ENCODE measurements at regions not wholly inside any gene's neighbourhood (a gene's known extent, or its start where the extent isn't known, plus 50 kb on each side); places are given as distances from the start of the nearest gene placed in this dataset.

GRCh38 chr7:13240349-13240748 is 552.9 kb downstream of the ARL4A start:
- no peak for TF ChIP-seq CTCF (IDR thresholded peaks at IDR 0.05; ENCODE audit: insufficient read depth, low read length, poor library complexity, severe bottlenecking)
- no peak for TF ChIP-seq EZH2phosphoT487 (conservative IDR thresholded peaks at IDR 0.05; ENCODE audit: low read length)

All from SU-DHL-6 (cell line).